ENCODE measurements at regions not wholly inside any gene's neighbourhood (a gene's known extent, or its start where the extent isn't known, plus 50 kb on each side); places are given as distances from the start of the nearest gene placed in this dataset.
A peak's percentile ranks its signal among the peaks of the same experiment; 100 is the strongest.

GRCh38 chr2:207421671-207422070, 108.1 kb upstream of the CREB1 start:
- Histone ChIP-seq H3K4me2 (ENCODE audit: low read length) (no peak overlapping the region), H3K4me1 (ENCODE audit: insufficient read depth, low read length) (peaks cover 4% of the 10 kb centered on the region), H3K9ac (ENCODE audit: low read length) (no peak overlapping the region), H3K27ac (ENCODE audit: low read depth, low read length) (no peak overlapping the region), H2AFZ (ENCODE audit: low read depth, low read length) (no peak overlapping the region), H4K20me1 (ENCODE audit: insufficient read depth, low read length) (no peaks in the 10 kb centered on the region), H3K4me3 (ENCODE audit: insufficient read depth, low read depth, low read length) (no peak overlapping the region), H3K9me3 (ENCODE audit: insufficient read depth, low read depth, low read length) (peaks cover 3% of the 10 kb centered on the region), H3K27me3 (ENCODE audit: insufficient read depth, low read length) (peaks cover 6% of the 10 kb centered on the region), H3K79me2 (ENCODE audit: insufficient read depth, low read length) (no peaks in the 10 kb centered on the region), H3K36me3 (ENCODE audit: insufficient read depth, low read length) (no peaks in the 10 kb centered on the region)
- Mint-ChIP-seq H3K4me1 (ENCODE audit: low read depth, unreplicated experiment) (peaks cover 35% of the 10 kb centered on the region), H3K27me3 (ENCODE audit: low read depth, unreplicated experiment) (no peaks in the 10 kb centered on the region), H3K4me3 (ENCODE audit: unreplicated experiment) (no peak overlapping the region), H3K36me3 (ENCODE audit: low read depth, unreplicated experiment) (no peaks in the 10 kb centered on the region), H3K9me3 (ENCODE audit: unreplicated experiment) (peaks cover 2% of the 10 kb centered on the region), H3K27ac (ENCODE audit: unreplicated experiment) (no peak overlapping the region)
- DNase-seq (ENCODE audit: low read depth) (no peak), FAIRE-seq (no peak)
- TF ChIP-seq EZH2 (IDR thresholded peaks at IDR 0.05; ENCODE audit: insufficient read depth, low read length) (no peak), CTCF (IDR thresholded peaks at IDR 0.05; ENCODE audit: insufficient read depth, low read depth, low read length) (no peak)

GRCh38 chr2:207422380-207422779, 107.4 kb upstream of the CREB1 start:
- Histone ChIP-seq H3K27me3 (ENCODE audit: insufficient read depth, low read length) (peaks cover 6% of the 10 kb centered on the region), H3K79me2 (ENCODE audit: insufficient read depth, low read length) (no peaks in the 10 kb centered on the region), H3K4me1 (ENCODE audit: insufficient read depth, low read length) (peaks cover 4% of the 10 kb centered on the region), H3K36me3 (ENCODE audit: insufficient read depth, low read length) (no peaks in the 10 kb centered on the region), H2AFZ (ENCODE audit: low read depth, low read length) (no peak overlapping the region), H3K4me2 (ENCODE audit: low read length) (no peak overlapping the region), H4K20me1 (ENCODE audit: insufficient read depth, low read length) (no peaks in the 10 kb centered on the region), H3K9ac (ENCODE audit: low read length) (no peak overlapping the region), H3K9me3 (ENCODE audit: insufficient read depth, low read depth, low read length) (peaks cover 3% of the 10 kb centered on the region), H3K27ac (ENCODE audit: low read depth, low read length) (no peak overlapping the region), H3K4me3 (ENCODE audit: insufficient read depth, low read depth, low read length) (no peak overlapping the region)
- no peak overlapping the region for H3K4me3 Mint-ChIP-seq (ENCODE audit: unreplicated experiment)
- no peak for TF ChIP-seq CTCF (IDR thresholded peaks at IDR 0.05; ENCODE audit: insufficient read depth, low read depth, low read length)
- TF ChIP-seq EZH2 (IDR thresholded peaks at IDR 0.05; ENCODE audit: insufficient read depth, low read length), result no peak
- FAIRE-seq, result no peak
- H3K27ac Mint-ChIP-seq (ENCODE audit: unreplicated experiment), result no peak overlapping the region
- no peaks in the 10 kb centered on the region for H3K27me3 Mint-ChIP-seq (ENCODE audit: low read depth, unreplicated experiment)
- H3K9me3 Mint-ChIP-seq (ENCODE audit: unreplicated experiment), result peaks cover 2% of the 10 kb centered on the region
- no peak for DNase-seq (ENCODE audit: low read depth)
- H3K36me3 Mint-ChIP-seq (ENCODE audit: low read depth, unreplicated experiment), result no peaks in the 10 kb centered on the region
- H3K4me1 Mint-ChIP-seq (ENCODE audit: low read depth, unreplicated experiment), result peaks cover 31% of the 10 kb centered on the region

- Histone ChIP-seq H4K20me1 (ENCODE audit: insufficient read depth, low read length) (no peaks in the 10 kb centered on the region), H3K4me3 (ENCODE audit: insufficient read depth, low read depth, low read length) (no peak overlapping the region), H3K4me2 (ENCODE audit: low read length) (peak overlapping the region; percentile 69), H3K79me2 (ENCODE audit: insufficient read depth, low read length) (no peaks in the 10 kb centered on the region), H3K36me3 (ENCODE audit: insufficient read depth, low read length) (no peaks in the 10 kb centered on the region), H3K27me3 (ENCODE audit: insufficient read depth, low read length) (peaks cover 4% of the 10 kb centered on the region), H3K27ac (ENCODE audit: low read depth, low read length) (peak overlapping the region; percentile 22), H3K9me3 (ENCODE audit: insufficient read depth, low read depth, low read length) (peaks cover 3% of the 10 kb centered on the region), H3K9ac (ENCODE audit: low read length) (no peak overlapping the region), H3K4me1 (ENCODE audit: insufficient read depth, low read length) (peaks cover 4% of the 10 kb centered on the region), H2AFZ (ENCODE audit: low read depth, low read length) (no peak overlapping the region)
- no peak for TF ChIP-seq EZH2 (IDR thresholded peaks at IDR 0.05; ENCODE audit: insufficient read depth, low read length)
- no peak for TF ChIP-seq CTCF (IDR thresholded peaks at IDR 0.05; ENCODE audit: insufficient read depth, low read depth, low read length)
- Mint-ChIP-seq H3K4me1 (ENCODE audit: low read depth, unreplicated experiment) (peaks cover 27% of the 10 kb centered on the region), H3K9me3 (ENCODE audit: unreplicated experiment) (peaks cover 2% of the 10 kb centered on the region), H3K4me3 (ENCODE audit: unreplicated experiment) (no peak overlapping the region), H3K27ac (ENCODE audit: unreplicated experiment) (peak overlapping the region; percentile 97), H3K36me3 (ENCODE audit: low read depth, unreplicated experiment) (no peaks in the 10 kb centered on the region), H3K27me3 (ENCODE audit: low read depth, unreplicated experiment) (no peaks in the 10 kb centered on the region)
- DNase-seq (ENCODE audit: low read depth) (peak; percentile 100), FAIRE-seq (peak; percentile 84)
These were observed 105.9 kb upstream of the CREB1 start for GRCh38 chr2:207423886-207424285.
